ENCODE measurements at regions not wholly inside any gene's neighbourhood (a gene's known extent, or its start where the extent isn't known, plus 50 kb on each side); places are given as distances from the start of the nearest gene placed in this dataset.

DNA sequence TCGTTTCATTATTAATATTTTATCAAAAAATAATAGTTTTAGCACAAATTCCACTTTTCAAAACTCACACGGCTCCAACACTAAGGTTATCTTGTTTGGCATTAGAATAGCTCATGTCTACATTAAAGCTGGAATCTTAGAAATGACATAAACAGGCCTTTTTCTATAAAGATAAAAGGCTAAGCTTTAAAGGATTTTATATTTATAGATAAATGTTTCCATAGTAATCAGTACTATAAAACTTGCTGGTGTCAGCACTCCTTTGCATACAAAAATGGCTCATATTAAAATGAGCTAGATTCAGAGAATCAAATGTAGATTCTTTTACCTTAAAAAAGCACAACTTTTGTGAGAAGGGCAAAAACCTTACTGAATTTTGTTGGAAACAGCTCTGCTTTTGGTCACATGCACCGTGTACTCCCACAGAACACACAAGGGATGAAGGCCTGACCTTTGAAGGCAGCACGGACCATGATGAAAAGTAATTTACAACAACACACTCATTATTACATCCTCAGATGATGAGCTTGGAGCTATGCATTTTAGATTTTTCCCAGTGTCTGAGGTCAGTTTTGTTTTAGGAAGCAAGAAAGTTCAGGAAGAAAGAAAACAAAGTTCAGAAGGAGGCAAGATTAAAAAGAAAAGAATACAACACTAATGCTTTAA is 202.8 kb downstream of the BCAT1 start:
- TF ChIP-seq, protein P1, sequence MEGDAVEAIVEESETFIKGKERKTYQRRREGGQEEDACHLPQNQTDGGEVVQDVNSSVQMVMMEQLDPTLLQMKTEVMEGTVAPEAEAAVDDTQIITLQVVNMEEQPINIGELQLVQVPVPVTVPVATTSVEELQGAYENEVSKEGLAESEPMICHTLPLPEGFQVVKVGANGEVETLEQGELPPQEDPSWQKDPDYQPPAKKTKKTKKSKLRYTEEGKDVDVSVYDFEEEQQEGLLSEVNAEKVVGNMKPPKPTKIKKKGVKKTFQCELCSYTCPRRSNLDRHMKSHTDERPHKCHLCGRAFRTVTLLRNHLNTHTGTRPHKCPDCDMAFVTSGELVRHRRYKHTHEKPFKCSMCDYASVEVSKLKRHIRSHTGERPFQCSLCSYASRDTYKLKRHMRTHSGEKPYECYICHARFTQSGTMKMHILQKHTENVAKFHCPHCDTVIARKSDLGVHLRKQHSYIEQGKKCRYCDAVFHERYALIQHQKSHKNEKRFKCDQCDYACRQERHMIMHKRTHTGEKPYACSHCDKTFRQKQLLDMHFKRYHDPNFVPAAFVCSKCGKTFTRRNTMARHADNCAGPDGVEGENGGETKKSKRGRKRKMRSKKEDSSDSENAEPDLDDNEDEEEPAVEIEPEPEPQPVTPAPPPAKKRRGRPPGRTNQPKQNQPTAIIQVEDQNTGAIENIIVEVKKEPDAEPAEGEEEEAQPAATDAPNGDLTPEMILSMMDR (IDR thresholded peaks at IDR 0.05 in 8 of 11, conservative IDR thresholded peaks at IDR 0.05 in 3 of 11), result no peak
- TF ChIP-seq POLR2AphosphoS5 (IDR thresholded peaks at IDR 0.05), result no peak
- no peak for TF ChIP-seq POLR2A (IDR thresholded peaks at IDR 0.05)
- Histone ChIP-seq H3K36me3 (no peaks in the 10 kb centered on the region), H3K4me1 (peaks cover 0 to 18% (median 12%) of the 10 kb centered on the region in 6 donors), H3K4me3 (no peak overlapping the region), H3K27ac (no peak overlapping the region), H3K9me3 (no peaks in the 10 kb centered on the region), H3K27me3 (replicated peaks in 1 of 7) (no peaks in the 10 kb centered on the region)
- 72 to 84% (median 80%) methylated on average over 4 of the region's 4 CpGs for WGBS, 5 donors
- intact Hi-C loops (cut with DNase I; ENCODE audit: low total_unique reads), result no loop called here
- no peak for DNase-seq

DNA sequence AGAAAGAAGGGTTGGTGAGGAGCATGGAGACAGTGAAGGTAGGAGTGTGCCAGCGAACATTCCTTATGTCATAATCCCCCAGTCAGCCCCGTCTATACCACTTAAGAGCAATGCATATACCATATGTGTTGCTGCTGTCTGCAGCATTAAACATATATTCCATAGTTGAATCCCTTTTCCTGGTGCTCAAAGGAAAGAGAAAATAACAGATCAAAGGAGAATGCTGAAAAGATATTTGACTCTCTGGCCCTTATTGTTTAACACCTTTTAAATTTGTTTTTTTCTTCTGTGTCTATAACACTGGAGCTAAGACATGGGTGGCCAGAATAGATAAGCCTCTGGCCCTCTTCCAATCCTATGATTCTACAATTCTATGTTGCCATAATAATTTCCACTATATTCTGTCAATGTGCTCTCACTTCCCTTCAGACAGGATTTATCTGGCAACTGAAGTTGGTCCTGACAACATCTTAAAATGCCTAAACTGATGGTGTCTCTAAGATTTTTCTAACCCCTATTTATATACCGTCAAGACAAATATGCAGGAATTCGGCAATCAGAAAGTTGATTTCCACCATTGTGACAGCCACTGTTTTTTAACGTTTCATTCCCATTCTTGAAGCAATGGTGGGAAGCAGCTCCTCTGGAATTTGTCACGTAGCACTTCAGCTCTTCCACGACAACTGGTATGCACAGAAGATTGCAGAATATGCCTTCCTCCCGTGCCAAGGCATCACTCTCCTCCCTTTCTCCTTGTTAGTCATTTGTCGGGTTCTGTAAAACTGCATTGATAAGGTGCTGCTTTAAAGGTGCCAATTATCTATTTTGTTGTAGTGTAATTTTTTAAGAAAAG is 204.7 kb downstream of the BCAT1 start:
- H3K27ac ChIP-seq, result no peak overlapping the region
- intact Hi-C loops (cut with DNase I; ENCODE audit: low total_unique reads), result no loop called here
- no peak for DNase-seq
- H3K4me1 ChIP-seq, result peaks cover 0 to 28% (median 12%) of the 10 kb centered on the region in 6 donors
- WGBS, 5 donors, result 77 to 85% (median 81%) methylated on average over 9 of the region's 9 CpGs
- no peak for TF ChIP-seq POLR2AphosphoS5 (IDR thresholded peaks at IDR 0.05)
- TF ChIP-seq, protein P1 (IDR thresholded peaks at IDR 0.05 in 8 of 11, conservative IDR thresholded peaks at IDR 0.05 in 3 of 11), result no peak
- TF ChIP-seq POLR2A (IDR thresholded peaks at IDR 0.05), result no peak
- H3K9me3 ChIP-seq, result no peaks in the 10 kb centered on the region
- no peak overlapping the region for H3K4me3 ChIP-seq
- H3K36me3 ChIP-seq, result no peaks in the 10 kb centered on the region
- H3K27me3 ChIP-seq (replicated peaks in 1 of 7), result no peaks in the 10 kb centered on the region

DNA sequence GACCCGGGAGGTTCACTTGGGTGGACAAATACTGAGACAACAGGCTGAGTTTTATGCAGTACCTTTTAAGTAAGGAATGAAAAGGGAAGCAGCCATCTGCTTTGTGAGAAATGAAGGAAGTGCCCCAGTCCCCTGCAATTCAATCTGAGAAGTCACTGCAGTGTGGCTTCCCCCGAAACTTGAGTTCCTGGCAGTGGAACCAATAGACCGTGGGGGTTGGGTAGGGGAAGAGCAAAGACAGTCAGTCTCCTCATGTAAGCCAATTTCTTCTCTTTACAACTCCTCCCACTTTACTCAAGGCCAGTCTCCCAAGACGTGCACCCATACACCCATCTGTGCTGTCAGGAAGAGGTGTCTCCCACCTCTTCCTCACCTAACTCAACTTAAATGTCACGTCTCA is 206.5 kb downstream of the BCAT1 start:
- Histone ChIP-seq H3K4me1 (peaks cover 0 to 35% (median 12%) of the 10 kb centered on the region in 6 donors), H3K9me3 (no peaks in the 10 kb centered on the region), H3K27ac (peak overlapping the region in 4 of 8 donors; percentile 8 to 60 (median 57)), H3K27me3 (replicated peaks in 1 of 7) (no peaks in the 10 kb centered on the region), H3K4me3 (no peak overlapping the region), H3K36me3 (no peaks in the 10 kb centered on the region)
- intact Hi-C loops (cut with DNase I; ENCODE audit: low total_unique reads), result no loop called here
- peak; percentile 76 for DNase-seq
- 29 to 38% (median 33%) methylated on average over 5 of the region's 5 CpGs for WGBS, 5 donors
- TF ChIP-seq POLR2A (IDR thresholded peaks at IDR 0.05) (no peak), POLR2AphosphoS5 (IDR thresholded peaks at IDR 0.05) (no peak)
- TF ChIP-seq, protein P1 (IDR thresholded peaks at IDR 0.05 in 8 of 11, conservative IDR thresholded peaks at IDR 0.05 in 3 of 11), result no peak

DNA sequence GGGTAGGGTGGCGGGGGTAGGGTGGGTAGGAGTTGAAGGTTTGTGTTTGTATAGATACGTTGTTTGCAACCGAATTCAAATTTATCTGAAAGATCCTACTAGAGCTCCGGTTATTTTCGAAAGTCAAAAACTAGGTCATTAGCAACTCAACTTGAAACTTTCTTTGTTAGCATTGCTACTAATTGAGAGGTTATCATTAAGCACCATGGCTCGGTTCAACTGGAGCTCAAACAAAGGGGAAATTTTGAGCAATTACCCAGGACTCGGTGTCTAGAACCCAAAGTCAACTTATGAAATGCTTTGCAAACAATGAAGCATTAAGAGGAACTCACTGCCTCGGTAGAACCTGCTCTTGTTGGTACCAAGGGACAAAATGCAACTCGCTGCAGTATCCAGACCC is 207.7 kb downstream of the BCAT1 start:
- DNase-seq, result no peak
- H3K4me3 ChIP-seq, result peak overlapping the region in 1 of 8 donors; percentile 7
- TF ChIP-seq POLR2A (IDR thresholded peaks at IDR 0.05), result no peak
- TF ChIP-seq POLR2AphosphoS5 (IDR thresholded peaks at IDR 0.05), result no peak
- TF ChIP-seq, protein P1 (IDR thresholded peaks at IDR 0.05 in 8 of 11, conservative IDR thresholded peaks at IDR 0.05 in 3 of 11), result no peak
- 63 to 77% (median 70%) methylated on average over 9 of the region's 9 CpGs for WGBS, 5 donors
- H3K9me3 ChIP-seq, result no peaks in the 10 kb centered on the region
- H3K27me3 ChIP-seq (replicated peaks in 1 of 7), result no peaks in the 10 kb centered on the region
- intact Hi-C loops (cut with DNase I; ENCODE audit: low total_unique reads), result no loop called here
- H3K27ac ChIP-seq, result peak overlapping the region in 3 of 8 donors; percentile 8 to 60 (median 54)
- H3K4me1 ChIP-seq, result peaks cover 0 to 35% (median 12%) of the 10 kb centered on the region in 6 donors
- H3K36me3 ChIP-seq, result no peaks in the 10 kb centered on the region

Data from spleen (tissue), 11 donors.